ENCODE measurements at regions not wholly inside any gene's neighbourhood (a gene's known extent, or its start where the extent isn't known, plus 50 kb on each side); places are given as distances from the start of the nearest gene placed in this dataset.

- TF ChIP-seq POLR2AphosphoS5 (IDR thresholded peaks at IDR 0.05; ENCODE audit: low read depth, low read length) (no peak), POLR2A (IDR thresholded peaks at IDR 0.05; ENCODE audit: low read depth, low read length) (no peak), TAF1 (IDR thresholded peaks at IDR 0.05; ENCODE audit: low read depth, low read length) (no peak), POU2F2 (IDR thresholded peaks at IDR 0.05; ENCODE audit: low read depth, low read length) (no peak), SPI1 (IDR thresholded peaks at IDR 0.05; ENCODE audit: low read depth, low read length) (no peak), PAX5 (IDR thresholded peaks at IDR 0.05; ENCODE audit: insufficient read depth, low read length, severe bottlenecking) (no peak)
Measured at GRCh38 chr12:30074916-30075315, 291.2 kb upstream of the TMTC1 start.

All from GM12891 (cell line).